SK-N-SH treated with all-trans-retinoic acid at 6 μM for 48 hours (cell line): ENCODE measurements at regions not wholly inside any gene's neighbourhood (a gene's known extent, or its start where the extent isn't known, plus 50 kb on each side); places are given as distances from the start of the nearest gene placed in this dataset.
"Not testable (repeated sequence)": the region's sequence is repeated elsewhere in the genome, so short reads cannot be mapped to it uniquely, and the experiment has no call there.

Source experiments
- ARNTL ChIP-seq: fragments of 450-650 bp; formaldehyde crosslinking; IDR thresholded peaks from 2 replicates; pipeline ENCODE4 v1.5.0; 2020; ENCODE audit warnings: low read depth, mild to moderate bottlenecking, moderate library complexity, borderline replicate concordance
- CREB5 ChIP-seq: fragments of 250-450 bp; sonication (Bioruptor Pico); IDR thresholded peaks from 2 replicates; pipeline ENCODE4 v1.5.1; 2020; ENCODE audit warnings: low read depth, mild to moderate bottlenecking, moderate library complexity
- CSDC2 ChIP-seq: fragments of 250-450 bp; sonication (Bioruptor Pico); IDR thresholded peaks from 2 replicates; pipeline ENCODE4 v1.5.0; 2020; ENCODE audit warnings: mild to moderate bottlenecking, moderate library complexity
- ESRRG ChIP-seq: fragments of 250-450 bp; sonication (Bioruptor Pico); IDR thresholded peaks from 2 replicates; pipeline ENCODE4 v1.6.1; 2021; ENCODE audit warnings: mild to moderate bottlenecking
- GLIS3 ChIP-seq: fragments of 250-450 bp; sonication (Bioruptor Pico); IDR thresholded peaks from 2 replicates; pipeline ENCODE4 v1.5.0; 2020; ENCODE audit warnings: mild to moderate bottlenecking, moderate library complexity
- RARB ChIP-seq: fragments of 250-450 bp; sonication (Bioruptor Pico); IDR thresholded peaks from 2 replicates; pipeline ENCODE4 v1.8.0; 2021; ENCODE audit warnings: mild to moderate bottlenecking, moderate library complexity
- TCF4 ChIP-seq: fragments of 250-450 bp; sonication (Bioruptor Pico); IDR thresholded peaks from 2 replicates; pipeline ENCODE4 v1.8.0; 2021; ENCODE audit warnings: mild to moderate bottlenecking, moderate library complexity, borderline replicate concordance
- ZFP3 ChIP-seq: fragments of 250-450 bp; sonication (Bioruptor Pico); IDR thresholded peaks from 2 replicates; pipeline ENCODE4 v1.5.0; 2020; ENCODE audit warnings: mild to moderate bottlenecking, moderate library complexity
- ZNF565 ChIP-seq: fragments of 450-650 bp; formaldehyde crosslinking; conservative IDR thresholded peaks from 2 replicates; pipeline ENCODE4 v1.5.0; 2020; ENCODE audit warnings: low read depth, mild to moderate bottlenecking, moderate library complexity
- ZNF8 ChIP-seq: fragments of 450-650 bp; formaldehyde crosslinking; IDR thresholded peaks from 2 replicates; pipeline ENCODE4 v1.5.0; 2020; ENCODE audit warnings: mild to moderate bottlenecking, moderate library complexity
- TF ChIP-seq, protein P1 (sequence below): fragments of 250-450 bp; sonication (Bioruptor Pico); IDR thresholded peaks from 2 replicates; pipeline ENCODE4 v1.8.0; 2020; ENCODE audit warnings: mild to moderate bottlenecking, moderate library complexity, borderline replicate concordance
- TF ChIP-seq, protein P2 (sequence below): fragments of 250-450 bp; sonication (Bioruptor Pico); IDR thresholded peaks from 2 replicates; pipeline ENCODE4 v1.5.1; 2021; ENCODE audit warnings: mild to moderate bottlenecking, moderate library complexity

DNA sequence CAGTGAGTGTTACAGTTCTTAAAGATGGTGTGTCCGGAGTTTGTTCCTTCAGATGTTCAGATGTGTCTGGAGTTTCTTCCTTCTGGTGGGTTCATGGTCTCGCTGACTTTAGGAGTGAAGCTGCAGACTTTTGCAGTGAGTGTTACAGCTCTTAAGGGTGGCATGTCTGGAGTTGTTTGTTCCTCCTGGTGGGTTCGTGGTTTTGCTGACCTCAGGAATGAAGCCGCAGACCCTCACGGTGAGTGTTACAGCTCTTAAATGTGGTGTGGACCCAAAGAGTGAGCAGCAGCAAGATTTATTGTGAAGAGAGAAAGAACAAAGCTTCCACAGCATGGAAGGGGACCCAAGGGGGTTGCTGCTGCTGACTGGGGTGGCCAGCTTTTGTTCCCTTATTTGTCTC is 159.6 kb downstream of the POLR1F start:
- not testable (repeated sequence) for TF ChIP-seq ZNF565 (CRISPR knock-in tag); RARB; ZFP3 (CRISPR knock-in tag); ARNTL (CRISPR knock-in tag); GLIS3 (CRISPR knock-in tag); CREB5 (CRISPR knock-in tag); CSDC2; ESRRG; TCF4 (CRISPR knock-in tag); ZNF8
- TF ChIP-seq, protein P1, sequence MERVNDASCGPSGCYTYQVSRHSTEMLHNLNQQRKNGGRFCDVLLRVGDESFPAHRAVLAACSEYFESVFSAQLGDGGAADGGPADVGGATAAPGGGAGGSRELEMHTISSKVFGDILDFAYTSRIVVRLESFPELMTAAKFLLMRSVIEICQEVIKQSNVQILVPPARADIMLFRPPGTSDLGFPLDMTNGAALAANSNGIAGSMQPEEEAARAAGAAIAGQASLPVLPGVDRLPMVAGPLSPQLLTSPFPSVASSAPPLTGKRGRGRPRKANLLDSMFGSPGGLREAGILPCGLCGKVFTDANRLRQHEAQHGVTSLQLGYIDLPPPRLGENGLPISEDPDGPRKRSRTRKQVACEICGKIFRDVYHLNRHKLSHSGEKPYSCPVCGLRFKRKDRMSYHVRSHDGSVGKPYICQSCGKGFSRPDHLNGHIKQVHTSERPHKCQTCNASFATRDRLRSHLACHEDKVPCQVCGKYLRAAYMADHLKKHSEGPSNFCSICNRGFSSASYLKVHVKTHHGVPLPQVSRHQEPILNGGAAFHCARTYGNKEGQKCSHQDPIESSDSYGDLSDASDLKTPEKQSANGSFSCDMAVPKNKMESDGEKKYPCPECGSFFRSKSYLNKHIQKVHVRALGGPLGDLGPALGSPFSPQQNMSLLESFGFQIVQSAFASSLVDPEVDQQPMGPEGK = not testable (repeated sequence)
- TF ChIP-seq, protein P2, sequence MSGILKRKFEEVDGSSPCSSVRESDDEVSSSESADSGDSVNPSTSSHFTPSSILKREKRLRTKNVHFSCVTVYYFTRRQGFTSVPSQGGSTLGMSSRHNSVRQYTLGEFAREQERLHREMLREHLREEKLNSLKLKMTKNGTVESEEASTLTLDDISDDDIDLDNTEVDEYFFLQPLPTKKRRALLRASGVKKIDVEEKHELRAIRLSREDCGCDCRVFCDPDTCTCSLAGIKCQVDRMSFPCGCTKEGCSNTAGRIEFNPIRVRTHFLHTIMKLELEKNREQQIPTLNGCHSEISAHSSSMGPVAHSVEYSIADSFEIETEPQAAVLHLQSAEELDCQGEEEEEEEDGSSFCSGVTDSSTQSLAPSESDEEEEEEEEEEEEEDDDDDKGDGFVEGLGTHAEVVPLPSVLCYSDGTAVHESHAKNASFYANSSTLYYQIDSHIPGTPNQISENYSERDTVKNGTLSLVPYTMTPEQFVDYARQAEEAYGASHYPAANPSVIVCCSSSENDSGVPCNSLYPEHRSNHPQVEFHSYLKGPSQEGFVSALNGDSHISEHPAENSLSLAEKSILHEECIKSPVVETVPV (CRISPR knock-in tag) = not testable (repeated sequence)
